ENCODE measurements at regions not wholly inside any gene's neighbourhood (a gene's known extent, or its start where the extent isn't known, plus 50 kb on each side); places are given as distances from the start of the nearest gene placed in this dataset.
"Not testable (repeated sequence)": the region's sequence is repeated elsewhere in the genome, so short reads cannot be mapped to it uniquely, and the experiment has no call there.

GRCh38 chr15:72861354-72861910 is 77.9 kb upstream of the ADPGK start:
- no peak for DNase-seq

DNA sequence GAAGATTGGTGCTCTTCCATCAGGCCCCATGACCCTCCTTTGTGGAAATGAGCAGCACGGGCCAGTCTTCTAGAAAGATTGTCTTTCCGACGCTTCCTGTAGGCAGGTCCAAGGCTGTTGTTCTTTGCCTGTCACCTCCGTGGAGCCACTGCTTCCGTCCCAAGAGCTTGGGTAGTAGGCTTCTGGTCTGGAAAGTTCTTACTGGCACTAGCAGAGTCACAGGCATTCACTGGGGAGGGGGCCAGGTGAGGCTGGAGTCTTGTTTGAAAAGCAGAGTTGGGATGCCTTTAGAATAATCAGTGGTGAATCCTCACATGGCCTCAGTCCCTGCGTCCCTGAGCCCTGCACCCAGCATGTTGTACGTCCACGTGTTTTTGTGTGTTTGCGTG is 76.2 kb upstream of the ADPGK start:
- DNase-seq = no peak

- peak in 1 of 2 experiments; percentile 45 for DNase-seq
Measured at GRCh38 chr15:72859017-72859756, 75.6 kb upstream of the ADPGK start.

DNA sequence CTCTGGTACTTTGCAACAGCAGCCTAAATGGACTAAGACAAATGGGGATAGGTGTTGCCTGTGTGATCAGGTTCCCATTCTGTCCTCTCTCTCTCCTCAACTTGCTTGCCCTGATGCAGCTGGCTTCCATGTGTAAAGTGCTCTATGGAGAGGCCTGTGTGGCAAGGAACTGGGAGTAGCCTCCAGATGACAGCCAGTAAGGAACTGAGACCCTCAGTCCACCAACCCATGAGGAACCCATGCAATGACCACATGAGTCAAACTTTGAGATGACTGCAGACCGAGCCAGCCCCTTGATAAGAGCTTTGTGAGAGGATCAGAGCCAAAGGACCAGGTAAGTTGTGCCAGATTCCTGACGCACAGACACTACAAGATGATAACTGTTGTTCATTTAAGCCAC is 74.6 kb upstream of the ADPGK start:
- no peak for DNase-seq

- peak in 1 of 2 experiments; percentile 57 for DNase-seq
Measured at GRCh38 chr15:72857331-72858063, 73.9 kb upstream of the ADPGK start.

DNA sequence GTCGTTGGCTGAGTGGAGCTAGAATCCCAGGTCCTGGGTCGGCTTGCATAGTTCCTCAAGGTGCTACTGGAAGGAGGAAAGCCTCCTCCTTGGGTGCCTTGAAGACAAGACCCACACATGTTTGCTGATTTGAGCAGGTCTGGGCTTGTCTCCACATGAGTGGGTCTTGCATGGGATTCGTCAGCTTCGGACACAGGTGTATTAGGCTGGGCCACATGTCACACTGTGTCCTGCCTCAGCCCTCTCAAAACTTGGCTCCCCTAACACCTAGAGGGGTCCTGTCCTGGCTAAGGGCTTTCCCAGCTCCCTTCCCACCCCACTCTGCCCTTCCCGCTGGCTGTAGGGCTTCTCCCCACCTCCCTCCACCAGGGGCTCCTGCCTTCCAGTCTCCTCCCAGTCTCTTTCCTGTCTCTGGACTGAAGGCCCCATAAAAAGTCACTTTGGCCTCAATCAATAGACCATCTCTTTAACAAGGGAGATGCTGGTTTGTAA is 73.0 kb upstream of the ADPGK start:
- no peak for DNase-seq

DNA sequence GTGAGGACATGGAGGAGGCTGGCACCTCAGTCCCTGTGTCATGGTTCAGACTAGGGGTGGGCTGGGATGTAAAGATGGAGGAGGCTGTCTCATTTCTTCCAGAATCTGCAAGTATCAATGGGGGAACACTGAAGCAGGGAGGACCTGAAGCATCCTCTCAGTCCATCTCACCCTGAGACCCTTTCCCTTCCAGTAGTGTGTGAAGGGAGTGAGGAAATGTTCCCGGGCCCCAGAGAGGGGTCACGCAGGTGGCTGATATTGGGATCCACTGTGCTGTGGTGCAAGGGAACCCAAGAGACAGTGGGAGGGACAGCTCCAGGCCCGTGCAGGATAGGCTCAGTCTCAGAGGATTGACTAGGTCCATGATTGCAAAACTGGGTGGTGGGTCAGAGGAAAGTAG is 72.2 kb upstream of the ADPGK start:
- DNase-seq = no peak

- DNase-seq = no peak
Measured at GRCh38 chr15:72852273-72852672, 68.7 kb upstream of the ADPGK start.

DNA sequence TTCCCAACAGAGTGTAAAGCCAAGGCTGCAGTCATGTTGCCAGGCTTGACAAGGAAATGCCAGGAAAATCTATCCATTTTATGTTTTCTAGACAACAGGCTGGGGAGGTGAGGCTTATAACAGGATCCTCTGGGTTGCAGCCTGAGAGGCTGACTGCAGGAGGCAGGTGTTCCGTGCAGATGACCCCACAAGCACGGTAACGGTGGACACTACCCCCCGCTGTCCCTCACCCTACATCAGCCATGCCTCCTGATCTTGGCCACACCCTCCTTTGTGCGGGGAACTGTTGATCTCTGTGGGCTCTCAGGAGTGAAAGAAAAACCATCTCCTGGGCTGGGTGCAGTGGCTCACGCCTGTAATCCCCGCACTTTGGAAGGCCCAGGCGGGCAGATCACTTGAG is 68.0 kb upstream of the ADPGK start:
- no peak for DNase-seq

DNA sequence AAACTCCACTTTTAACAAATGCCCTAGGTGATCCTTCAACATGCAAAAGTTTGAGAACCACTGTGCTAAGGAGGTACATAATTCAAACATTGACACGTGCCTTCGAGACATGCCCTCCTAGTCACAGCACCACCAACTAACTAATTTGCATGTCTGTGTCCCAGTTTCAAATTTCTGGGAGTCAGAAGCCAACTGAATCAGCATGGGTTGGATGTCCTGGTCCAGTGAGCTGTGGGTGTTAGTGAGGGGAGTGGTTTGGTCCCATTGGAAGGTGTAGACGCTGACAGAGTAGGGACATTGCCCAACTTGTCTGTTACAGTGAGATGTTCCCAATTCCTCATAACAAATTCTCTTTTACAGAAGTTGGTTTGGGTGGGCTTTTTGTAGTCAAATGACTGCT is 67.3 kb upstream of the ADPGK start:
- DNase-seq = peak; percentile 56 to 65

- DNase-seq = no peak
Measured at GRCh38 chr15:72847806-72848205, 64.2 kb upstream of the ADPGK start.

GRCh38 chr15:72847033-72847432 is 63.5 kb upstream of the ADPGK start:
- no peak for DNase-seq

DNA sequence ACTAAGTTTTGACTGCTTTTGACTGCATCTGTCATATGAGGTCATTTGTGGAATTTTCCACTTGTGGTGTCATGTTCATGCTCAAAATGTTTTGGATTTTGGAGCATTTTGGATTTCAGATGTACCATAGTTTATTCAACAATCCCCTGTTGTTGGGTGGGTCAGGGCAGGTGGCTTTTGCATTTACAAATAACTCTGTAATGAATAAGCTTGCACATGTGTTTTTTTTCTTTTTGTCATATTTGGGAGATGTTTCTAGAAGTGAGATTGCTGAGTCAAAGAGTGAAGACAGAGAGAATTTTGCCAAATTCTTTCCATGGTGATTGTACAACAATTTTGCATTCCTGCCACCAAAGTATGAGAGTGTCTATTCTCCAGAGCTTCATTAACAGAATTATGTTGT is 62.4 kb upstream of the ADPGK start:
- no peak for DNase-seq

- DNase-seq = no peak
Measured at GRCh38 chr15:72844067-72844466, 60.5 kb upstream of the ADPGK start.

GRCh38 chr15:72843340-72843739 is 59.8 kb upstream of the ADPGK start:
- DNase-seq = not testable (repeated sequence)

DNA sequence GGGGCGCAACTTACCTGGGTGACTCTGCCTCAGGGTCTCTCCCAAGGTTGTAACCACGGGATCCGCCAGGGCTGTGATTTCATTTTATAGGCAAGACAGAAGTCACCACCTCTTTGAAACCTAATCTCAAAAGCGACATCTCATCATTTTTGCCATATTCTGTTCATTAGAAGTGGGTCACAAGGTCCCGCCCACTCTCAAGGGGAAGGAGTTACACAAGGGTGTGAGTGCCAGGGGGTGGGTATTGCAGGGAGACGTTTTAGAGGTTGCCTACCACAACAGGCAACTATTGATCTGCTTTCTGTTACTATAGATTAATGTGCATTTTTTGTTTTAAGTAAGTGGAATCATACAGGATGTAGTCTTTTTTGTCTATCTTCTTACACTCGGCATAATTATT is 56.6 kb upstream of the ADPGK start:
- DNase-seq = no peak

- no peak for DNase-seq
Measured at GRCh38 chr15:72838311-72838731, 54.8 kb upstream of the ADPGK start.

GRCh38 chr15:72836676-72837330 is 53.2 kb upstream of the ADPGK start:
- DNase-seq = no peak

GRCh38 chr15:72835294-72835890 is 51.8 kb upstream of the ADPGK start:
- peak; percentile 56 to 73 for DNase-seq

DNA sequence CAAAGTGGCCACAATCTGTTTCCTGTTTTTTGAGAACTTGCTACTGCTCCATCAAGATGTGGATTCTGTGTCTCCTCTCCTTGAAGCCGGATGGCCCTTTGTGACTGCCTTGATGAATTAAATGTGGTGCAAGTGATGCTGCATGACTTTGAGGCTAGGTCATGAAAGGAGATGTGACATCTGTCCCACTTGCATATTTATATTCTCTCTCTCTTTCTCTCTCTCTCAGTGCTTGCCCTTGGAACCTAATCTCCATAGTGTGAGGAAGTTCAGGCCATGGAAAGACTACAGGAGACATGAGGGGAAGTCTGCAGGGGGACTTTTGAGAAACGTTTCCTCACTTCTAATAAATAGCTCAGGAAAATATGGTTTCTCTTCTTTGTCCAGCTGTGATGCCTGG is 50.0 kb upstream of the ADPGK start:
- DNase-seq = no peak
